ENCODE measurements at regions not wholly inside any gene's neighbourhood (a gene's known extent, or its start where the extent isn't known, plus 50 kb on each side); places are given as distances from the start of the nearest gene placed in this dataset.

GRCh38 chrX:113974881-113975280 is 609.0 kb upstream of the HTR2C start:
- TF ChIP-seq CTCF (IDR thresholded peaks at IDR 0.05) (no peak), EP300 (IDR thresholded peaks at IDR 0.05) (no peak), POLR2A (IDR thresholded peaks at IDR 0.05) (no peak)

Data from tibial nerve (tissue), 4 donors.